ENCODE measurements at regions not wholly inside any gene's neighbourhood (a gene's known extent, or its start where the extent isn't known, plus 50 kb on each side); places are given as distances from the start of the nearest gene placed in this dataset.

DNA sequence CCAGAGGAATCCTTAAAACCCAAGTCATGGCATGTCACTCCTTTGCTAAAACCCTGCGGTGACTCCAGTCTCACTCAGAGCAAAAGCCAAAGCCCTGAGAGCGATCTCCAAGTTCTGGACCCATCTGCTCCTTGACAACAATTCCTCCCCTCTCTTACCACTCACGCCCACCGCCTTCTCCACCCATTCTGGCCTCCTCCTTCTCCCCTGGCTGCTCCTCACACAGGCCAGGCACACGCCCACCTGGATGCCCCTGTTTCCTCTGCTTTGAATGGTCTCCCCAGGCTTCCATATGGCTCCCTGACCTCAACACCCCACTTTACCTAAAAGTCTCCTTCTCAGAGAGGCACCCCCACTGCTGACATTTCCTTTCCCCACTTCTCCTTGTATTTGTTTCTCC is 146.1 kb upstream of the LINGO1 start:
- no peak overlapping the region for H3K4me3 ChIP-seq (ENCODE audit: low read depth, low read length)
- DNase-seq (ENCODE audit: low read depth): no peak
- TF ChIP-seq, protein P1, sequence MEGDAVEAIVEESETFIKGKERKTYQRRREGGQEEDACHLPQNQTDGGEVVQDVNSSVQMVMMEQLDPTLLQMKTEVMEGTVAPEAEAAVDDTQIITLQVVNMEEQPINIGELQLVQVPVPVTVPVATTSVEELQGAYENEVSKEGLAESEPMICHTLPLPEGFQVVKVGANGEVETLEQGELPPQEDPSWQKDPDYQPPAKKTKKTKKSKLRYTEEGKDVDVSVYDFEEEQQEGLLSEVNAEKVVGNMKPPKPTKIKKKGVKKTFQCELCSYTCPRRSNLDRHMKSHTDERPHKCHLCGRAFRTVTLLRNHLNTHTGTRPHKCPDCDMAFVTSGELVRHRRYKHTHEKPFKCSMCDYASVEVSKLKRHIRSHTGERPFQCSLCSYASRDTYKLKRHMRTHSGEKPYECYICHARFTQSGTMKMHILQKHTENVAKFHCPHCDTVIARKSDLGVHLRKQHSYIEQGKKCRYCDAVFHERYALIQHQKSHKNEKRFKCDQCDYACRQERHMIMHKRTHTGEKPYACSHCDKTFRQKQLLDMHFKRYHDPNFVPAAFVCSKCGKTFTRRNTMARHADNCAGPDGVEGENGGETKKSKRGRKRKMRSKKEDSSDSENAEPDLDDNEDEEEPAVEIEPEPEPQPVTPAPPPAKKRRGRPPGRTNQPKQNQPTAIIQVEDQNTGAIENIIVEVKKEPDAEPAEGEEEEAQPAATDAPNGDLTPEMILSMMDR (IDR thresholded peaks at IDR 0.05; ENCODE audit: low read depth, low read length, missing control alignments): no peak

DNA sequence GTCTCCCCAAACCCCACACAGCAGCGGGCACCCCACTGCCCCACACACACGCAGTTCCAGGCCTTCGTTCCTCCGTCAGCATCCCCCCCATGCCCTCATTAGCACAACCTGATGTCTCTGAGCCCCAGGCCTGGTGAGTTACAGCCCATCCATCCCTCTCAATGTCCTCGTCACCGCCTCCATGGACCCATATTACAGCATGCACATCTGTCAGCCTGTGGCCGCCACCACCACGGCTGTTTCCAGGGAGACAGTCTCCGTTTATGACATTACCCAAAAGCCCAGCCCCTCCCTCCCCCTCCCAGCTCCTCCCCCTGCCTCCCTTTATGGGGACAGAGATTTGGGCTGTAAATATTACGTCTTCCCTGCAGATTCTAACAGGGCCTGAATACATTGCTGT is 143.1 kb upstream of the LINGO1 start:
- H3K4me3 ChIP-seq (ENCODE audit: low read depth, low read length): no peak overlapping the region
- TF ChIP-seq, protein P1 (IDR thresholded peaks at IDR 0.05; ENCODE audit: low read depth, low read length, missing control alignments): no peak
- DNase-seq (ENCODE audit: low read depth): no peak

DNA sequence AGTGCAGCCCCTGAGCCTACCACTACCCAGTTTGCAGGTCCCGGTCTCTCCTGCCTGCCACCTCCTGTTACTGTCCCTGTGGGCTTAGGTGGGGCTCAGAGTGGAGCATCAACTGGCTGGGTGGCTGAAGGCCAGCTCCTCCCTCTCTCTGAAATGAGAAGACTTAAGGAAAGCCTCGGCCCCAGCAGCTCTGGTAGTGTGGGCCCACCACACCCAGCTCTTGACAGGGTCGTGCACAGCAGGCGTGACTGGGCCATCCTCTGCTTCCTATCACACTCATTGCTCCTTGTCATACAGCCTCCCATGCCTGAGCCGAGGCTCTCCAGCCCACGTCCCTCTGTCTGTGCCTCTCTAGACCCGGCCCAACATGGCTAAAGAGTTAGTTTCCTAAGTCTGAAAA is 142.7 kb upstream of the LINGO1 start:
- TF ChIP-seq, protein P1 (IDR thresholded peaks at IDR 0.05; ENCODE audit: low read depth, low read length, missing control alignments): no peak
- no peak for DNase-seq (ENCODE audit: low read depth)
- H3K4me3 ChIP-seq (ENCODE audit: low read depth, low read length): no peak overlapping the region

DNA sequence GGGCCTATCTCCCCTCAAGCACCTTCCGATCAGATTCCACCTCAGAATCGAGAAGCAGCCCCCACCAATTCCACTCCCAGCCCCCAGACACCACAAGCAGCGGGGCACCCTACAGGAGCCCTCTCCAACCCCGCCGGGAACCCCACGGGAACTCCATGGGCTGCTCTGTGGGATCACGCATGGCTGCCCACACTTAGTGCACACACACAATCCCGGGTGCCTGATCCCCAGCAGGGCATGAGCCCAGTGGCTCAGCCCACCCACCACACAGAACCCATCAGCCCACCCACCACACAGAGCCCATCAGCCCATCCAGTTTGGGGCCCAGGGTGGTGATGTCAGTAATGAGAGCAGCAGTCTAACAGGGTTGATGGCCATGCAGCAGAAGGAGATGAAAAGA is 141.6 kb upstream of the LINGO1 start:
- no peak overlapping the region for H3K4me3 ChIP-seq (ENCODE audit: low read depth, low read length)
- DNase-seq (ENCODE audit: low read depth): no peak
- TF ChIP-seq, protein P1 (IDR thresholded peaks at IDR 0.05; ENCODE audit: low read depth, low read length, missing control alignments): no peak

DNA sequence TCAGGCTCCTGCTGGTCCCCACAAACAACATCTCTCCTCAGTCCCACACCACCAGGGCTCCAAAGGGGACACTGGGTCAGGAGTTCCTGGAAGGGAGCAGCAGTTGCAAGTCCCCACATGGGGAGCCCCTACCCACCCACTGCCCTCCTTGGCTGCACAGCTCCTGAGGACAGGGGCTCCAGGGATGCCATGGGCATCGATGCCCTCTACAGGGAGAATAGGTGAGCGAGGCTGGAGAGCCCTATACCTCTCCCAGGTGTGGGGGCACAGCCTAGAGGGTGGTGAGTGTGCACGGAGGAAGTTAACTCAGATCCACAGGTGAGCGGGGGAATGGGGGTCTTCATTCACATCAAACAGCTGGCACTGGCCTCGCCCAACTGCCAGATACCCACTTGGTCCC is 141.2 kb upstream of the LINGO1 start:
- TF ChIP-seq, protein P1 (IDR thresholded peaks at IDR 0.05; ENCODE audit: low read depth, low read length, missing control alignments): no peak
- DNase-seq (ENCODE audit: low read depth): no peak
- no peak overlapping the region for H3K4me3 ChIP-seq (ENCODE audit: low read depth, low read length)

DNA sequence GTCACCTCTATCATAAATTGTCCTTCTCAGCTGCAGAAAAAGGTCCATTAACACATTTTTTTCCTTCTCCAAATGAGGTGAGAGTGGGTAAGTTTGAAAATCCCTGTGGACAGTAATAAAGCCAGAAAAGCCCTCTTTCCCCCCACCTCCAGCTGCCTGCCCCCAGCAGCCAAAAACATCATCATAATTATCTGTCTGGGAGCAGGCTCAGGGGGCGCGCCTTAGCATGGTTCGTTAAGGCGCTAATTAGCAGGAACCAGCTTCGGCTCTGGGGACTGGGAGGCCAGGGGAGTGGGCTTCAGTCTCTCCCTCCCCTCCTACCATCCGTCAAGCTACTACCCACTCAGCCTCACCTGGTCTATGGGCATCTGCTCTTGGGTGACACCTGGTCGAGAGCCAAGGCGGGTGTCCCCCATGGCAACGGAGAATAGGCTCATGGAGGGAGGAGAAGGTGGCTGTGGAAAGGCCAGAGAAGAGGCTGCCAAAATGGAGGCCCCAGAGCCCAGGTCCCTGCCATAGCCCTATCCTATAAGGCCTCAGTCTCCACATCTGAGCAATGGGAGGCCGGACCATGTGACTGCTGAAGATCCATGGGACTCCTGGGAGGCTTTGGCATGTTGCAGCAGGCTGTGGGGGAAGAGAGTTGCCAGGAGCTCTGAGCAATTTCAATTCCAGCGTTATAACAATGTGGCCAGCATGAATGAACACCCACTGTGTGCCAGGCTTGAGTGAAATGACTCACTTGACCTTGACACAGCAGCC is 140.1 kb upstream of the LINGO1 start:
- H3K4me3 ChIP-seq (ENCODE audit: low read depth, low read length): no peak overlapping the region
- TF ChIP-seq, protein P1 (IDR thresholded peaks at IDR 0.05; ENCODE audit: low read depth, low read length, missing control alignments): no peak
- no peak for DNase-seq (ENCODE audit: low read depth)

DNA sequence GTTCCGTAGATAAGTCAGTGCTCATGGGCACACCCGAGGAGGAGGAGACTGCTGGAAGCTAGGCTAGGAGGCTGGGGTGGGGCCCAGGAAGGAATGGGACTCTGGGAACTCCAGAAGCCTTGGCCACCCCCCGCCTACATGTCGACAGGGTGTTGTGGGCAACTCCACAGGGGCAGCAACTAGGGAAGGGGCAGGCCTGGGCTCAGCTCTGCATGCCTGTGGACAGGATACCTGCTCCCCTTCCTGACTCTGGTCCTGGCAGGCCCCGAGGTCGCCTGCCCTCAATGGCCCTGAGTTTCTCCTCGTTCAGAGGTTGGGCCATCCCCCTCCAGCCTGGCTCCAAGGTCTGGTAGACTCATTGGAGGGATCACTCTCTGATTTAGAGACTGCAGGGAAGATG is 138.9 kb upstream of the LINGO1 start:
- TF ChIP-seq, protein P1 (IDR thresholded peaks at IDR 0.05; ENCODE audit: low read depth, low read length, missing control alignments): no peak
- no peak overlapping the region for H3K4me3 ChIP-seq (ENCODE audit: low read depth, low read length)
- no peak for DNase-seq (ENCODE audit: low read depth)
